ENCODE measurements at regions not wholly inside any gene's neighbourhood (a gene's known extent, or its start where the extent isn't known, plus 50 kb on each side); places are given as distances from the start of the nearest gene placed in this dataset.

- BruUV-seq (replicated peaks), result no TSS peak
- intact Hi-C loops (cut with micrococcal nuclease), result no loop called here
- Histone ChIP-seq H3K4me2 (ENCODE audit: low read length) (no peak overlapping the region), H3K27ac (ENCODE audit: low read length) (no peak overlapping the region), H3K9ac (ENCODE audit: low read length) (no peak overlapping the region), H3K4me1 (ENCODE audit: insufficient read depth, low read length) (no peaks in the 10 kb centered on the region), H4K20me1 (ENCODE audit: low read length) (no peaks in the 10 kb centered on the region), H3K9me2 (replicated peaks; ENCODE audit: low read length) (no peaks in the 10 kb centered on the region), H3F3A (ENCODE audit: low read length, unreplicated experiment) (no peaks in the 10 kb centered on the region), H3K27me3 (ENCODE audit: low read length) (peaks cover 11% of the 10 kb centered on the region; the same call in 1 of the 2 replicates), H3K4me3 (ENCODE audit: low read length) (no peak overlapping the region), H3K79me2 (ENCODE audit: low read length) (no peaks in the 10 kb centered on the region), H3K36me3 (ENCODE audit: low read depth, low read length) (no peaks in the 10 kb centered on the region), H3K9me3 (ENCODE audit: low read length) (no peaks in the 10 kb centered on the region), H2AFZ (ENCODE audit: low read length) (no peak overlapping the region)
- ATAC-seq, result no peak
- no peak for DNase-seq
- TF ChIP-seq, protein P1, sequence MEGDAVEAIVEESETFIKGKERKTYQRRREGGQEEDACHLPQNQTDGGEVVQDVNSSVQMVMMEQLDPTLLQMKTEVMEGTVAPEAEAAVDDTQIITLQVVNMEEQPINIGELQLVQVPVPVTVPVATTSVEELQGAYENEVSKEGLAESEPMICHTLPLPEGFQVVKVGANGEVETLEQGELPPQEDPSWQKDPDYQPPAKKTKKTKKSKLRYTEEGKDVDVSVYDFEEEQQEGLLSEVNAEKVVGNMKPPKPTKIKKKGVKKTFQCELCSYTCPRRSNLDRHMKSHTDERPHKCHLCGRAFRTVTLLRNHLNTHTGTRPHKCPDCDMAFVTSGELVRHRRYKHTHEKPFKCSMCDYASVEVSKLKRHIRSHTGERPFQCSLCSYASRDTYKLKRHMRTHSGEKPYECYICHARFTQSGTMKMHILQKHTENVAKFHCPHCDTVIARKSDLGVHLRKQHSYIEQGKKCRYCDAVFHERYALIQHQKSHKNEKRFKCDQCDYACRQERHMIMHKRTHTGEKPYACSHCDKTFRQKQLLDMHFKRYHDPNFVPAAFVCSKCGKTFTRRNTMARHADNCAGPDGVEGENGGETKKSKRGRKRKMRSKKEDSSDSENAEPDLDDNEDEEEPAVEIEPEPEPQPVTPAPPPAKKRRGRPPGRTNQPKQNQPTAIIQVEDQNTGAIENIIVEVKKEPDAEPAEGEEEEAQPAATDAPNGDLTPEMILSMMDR (conservative IDR thresholded peaks at IDR 0.05; ENCODE audit: low read depth, low read length), result no peak
- TF ChIP-seq EZH2phosphoT487 (IDR thresholded peaks at IDR 0.05; ENCODE audit: borderline replicate concordance, low read length) (no peak), EZH2 (IDR thresholded peaks at IDR 0.05; ENCODE audit: low read length, unreplicated experiment) (no peak)
- CTCF ChIA-PET, result no interaction called here
- POLR2A ChIA-PET (ENCODE audit: unreplicated experiment), result no interaction called here
Observed at GRCh38 chr6:125679128-125679527, 70.3 kb upstream of the HEY2 start.

DNA sequence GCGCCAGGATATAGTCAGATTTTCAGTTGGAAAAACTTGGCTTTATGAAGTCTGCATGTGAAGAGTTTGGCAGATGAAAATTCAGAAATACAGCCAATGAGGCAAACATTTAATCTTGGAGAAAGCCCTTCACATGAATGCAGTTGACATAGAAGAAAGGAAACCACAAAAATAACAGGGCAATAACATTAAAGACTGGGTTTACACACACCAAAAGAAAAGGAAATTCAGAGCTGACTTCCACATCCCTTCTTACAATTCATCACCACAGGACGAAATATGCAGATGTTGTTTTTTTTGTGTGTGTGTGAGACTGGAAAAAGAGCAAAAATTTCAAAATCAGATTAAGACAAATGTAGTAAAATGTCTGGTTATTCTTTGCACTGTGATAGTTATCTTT is 69.8 kb upstream of the HEY2 start:
- no TSS peak for BruUV-seq (replicated peaks)
- no peak overlapping the region for H3K27ac ChIP-seq (ENCODE audit: low read length)
- H3K9ac ChIP-seq (ENCODE audit: low read length), result no peak overlapping the region
- no peaks in the 10 kb centered on the region for H3K9me2 ChIP-seq (replicated peaks; ENCODE audit: low read length)
- H4K20me1 ChIP-seq (ENCODE audit: low read length), result no peaks in the 10 kb centered on the region
- H3K4me1 ChIP-seq (ENCODE audit: insufficient read depth, low read length), result no peaks in the 10 kb centered on the region
- H3F3A ChIP-seq (ENCODE audit: low read length, unreplicated experiment), result no peaks in the 10 kb centered on the region
- peaks cover 11% of the 10 kb centered on the region; the same call in 1 of the 2 replicates for H3K27me3 ChIP-seq (ENCODE audit: low read length)
- no peak for DNase-seq
- intact Hi-C loops (cut with micrococcal nuclease), result no loop called here
- ATAC-seq, result no peak
- H3K79me2 ChIP-seq (ENCODE audit: low read length), result no peaks in the 10 kb centered on the region
- H2AFZ ChIP-seq (ENCODE audit: low read length), result no peak overlapping the region
- TF ChIP-seq, protein P1 (conservative IDR thresholded peaks at IDR 0.05; ENCODE audit: low read depth, low read length), result no peak
- no peak for TF ChIP-seq EZH2 (IDR thresholded peaks at IDR 0.05; ENCODE audit: low read length, unreplicated experiment)
- no peak for TF ChIP-seq EZH2phosphoT487 (IDR thresholded peaks at IDR 0.05; ENCODE audit: borderline replicate concordance, low read length)
- H3K36me3 ChIP-seq (ENCODE audit: low read depth, low read length), result no peaks in the 10 kb centered on the region
- H3K9me3 ChIP-seq (ENCODE audit: low read length), result no peaks in the 10 kb centered on the region
- ChIA-PET CTCF (no interaction called here), POLR2A (ENCODE audit: unreplicated experiment) (no interaction called here)
- H3K4me2 ChIP-seq (ENCODE audit: low read length), result no peak overlapping the region
- H3K4me3 ChIP-seq (ENCODE audit: low read length), result no peak overlapping the region

- POLR2A ChIA-PET (ENCODE audit: unreplicated experiment), result no interaction called here
- no peaks in the 10 kb centered on the region for H3K79me2 ChIP-seq (ENCODE audit: low read length)
- H4K20me1 ChIP-seq (ENCODE audit: low read length), result no peaks in the 10 kb centered on the region
- no TSS peak for BruUV-seq (replicated peaks)
- no peak for ATAC-seq
- TF ChIP-seq, protein P1 (conservative IDR thresholded peaks at IDR 0.05; ENCODE audit: low read depth, low read length), result no peak
- TF ChIP-seq EZH2phosphoT487 (IDR thresholded peaks at IDR 0.05; ENCODE audit: borderline replicate concordance, low read length), result no peak
- TF ChIP-seq EZH2 (IDR thresholded peaks at IDR 0.05; ENCODE audit: low read length, unreplicated experiment), result no peak
- no peaks in the 10 kb centered on the region for H3K9me2 ChIP-seq (replicated peaks; ENCODE audit: low read length)
- H3K9me3 ChIP-seq (ENCODE audit: low read length), result no peaks in the 10 kb centered on the region
- no peaks in the 10 kb centered on the region for H3K36me3 ChIP-seq (ENCODE audit: low read depth, low read length)
- no peaks in the 10 kb centered on the region for H3K4me1 ChIP-seq (ENCODE audit: insufficient read depth, low read length)
- peaks cover 14% of the 10 kb centered on the region; the same call in 1 of the 2 replicates for H3K27me3 ChIP-seq (ENCODE audit: low read length)
- CTCF ChIA-PET, result no interaction called here
- H3K27ac ChIP-seq (ENCODE audit: low read length), result no peak overlapping the region
- H3F3A ChIP-seq (ENCODE audit: low read length, unreplicated experiment), result no peaks in the 10 kb centered on the region
- intact Hi-C loops (cut with micrococcal nuclease), result no loop called here
- no peak for DNase-seq
- H2AFZ ChIP-seq (ENCODE audit: low read length), result no peak overlapping the region
- H3K9ac ChIP-seq (ENCODE audit: low read length), result no peak overlapping the region
- H3K4me2 ChIP-seq (ENCODE audit: low read length), result no peak overlapping the region
- no peak overlapping the region for H3K4me3 ChIP-seq (ENCODE audit: low read length)
Observed at GRCh38 chr6:125682939-125683338, 66.5 kb upstream of the HEY2 start.

Data from PC-3 (cell line).